ENCODE measurements at regions not wholly inside any gene's neighbourhood (a gene's known extent, or its start where the extent isn't known, plus 50 kb on each side); places are given as distances from the start of the nearest gene placed in this dataset.
A peak's percentile ranks its signal among the peaks of the same experiment; 100 is the strongest.

- DNase-seq (ENCODE audit: extremely low read depth, low read depth, low spot score), result no peak
These were observed 253.8 kb downstream of the ENC1 start for GRCh38 chr5:74386571-74387334.

- DNase-seq (ENCODE audit: extremely low read depth, low read depth, low spot score), result peak; percentile 14
These were observed 255.7 kb downstream of the ENC1 start for GRCh38 chr5:74384851-74385250.

GRCh38 chr5:74382987-74383593 lies 257.4 kb downstream of the ENC1 start:
- no peak for DNase-seq (ENCODE audit: extremely low read depth, low read depth, low spot score)

GRCh38 chr5:74382123-74382855 lies 258.2 kb downstream of the ENC1 start:
- DNase-seq (ENCODE audit: extremely low read depth, low read depth, low spot score), result no peak

- no peak for DNase-seq (ENCODE audit: extremely low read depth, low read depth, low spot score)
These were observed 260.3 kb downstream of the ENC1 start for GRCh38 chr5:74380193-74380592.

GRCh38 chr5:74378464-74378863 lies 262.1 kb downstream of the ENC1 start:
- no peak for DNase-seq (ENCODE audit: extremely low read depth, low read depth, low spot score)

GRCh38 chr5:74376187-74376586 lies 264.3 kb downstream of the ENC1 start:
- DNase-seq (ENCODE audit: extremely low read depth, low read depth, low spot score), result no peak

GRCh38 chr5:74375271-74375670 lies 265.3 kb downstream of the ENC1 start:
- no peak for DNase-seq (ENCODE audit: extremely low read depth, low read depth, low spot score)

- DNase-seq (ENCODE audit: extremely low read depth, low read depth, low spot score), result no peak
These were observed 265.9 kb downstream of the ENC1 start for GRCh38 chr5:74374656-74375055.

GRCh38 chr5:74373076-74373475 lies 267.5 kb downstream of the ENC1 start:
- no peak for DNase-seq (ENCODE audit: extremely low read depth, low read depth, low spot score)

- DNase-seq (ENCODE audit: extremely low read depth, low read depth, low spot score), result no peak
These were observed 267.9 kb downstream of the ENC1 start for GRCh38 chr5:74372502-74373064.

- DNase-seq (ENCODE audit: extremely low read depth, low read depth, low spot score), result no peak
These were observed 268.5 kb downstream of the ENC1 start for GRCh38 chr5:74372051-74372450.

GRCh38 chr5:74371621-74372020 lies 268.9 kb downstream of the ENC1 start:
- no peak for DNase-seq (ENCODE audit: extremely low read depth, low read depth, low spot score)

GRCh38 chr5:74370168-74370567 lies 270.4 kb downstream of the ENC1 start:
- no peak for DNase-seq (ENCODE audit: extremely low read depth, low read depth, low spot score)

- DNase-seq (ENCODE audit: extremely low read depth, low read depth, low spot score), result no peak
These were observed 271.4 kb downstream of the ENC1 start for GRCh38 chr5:74369173-74369572.

GRCh38 chr5:74367934-74368333 lies 272.6 kb downstream of the ENC1 start:
- DNase-seq (ENCODE audit: extremely low read depth, low read depth, low spot score), result no peak

- no peak for DNase-seq (ENCODE audit: extremely low read depth, low read depth, low spot score)
These were observed 273.2 kb downstream of the ENC1 start for GRCh38 chr5:74367241-74367733.

GRCh38 chr5:74365723-74366122 lies 274.8 kb downstream of the ENC1 start:
- DNase-seq (ENCODE audit: extremely low read depth, low read depth, low spot score), result no peak

- DNase-seq (ENCODE audit: extremely low read depth, low read depth, low spot score), result no peak
These were observed 276.0 kb downstream of the ENC1 start for GRCh38 chr5:74364507-74364906.

GRCh38 chr5:74363603-74364205 lies 276.8 kb downstream of the ENC1 start:
- DNase-seq (ENCODE audit: extremely low read depth, low read depth, low spot score), result no peak

Measured in glomerular endothelial cell (primary cell).